Esophagus squamous epithelium (tissue), 4 donors: ENCODE measurements at regions not wholly inside any gene's neighbourhood (a gene's known extent, or its start where the extent isn't known, plus 50 kb on each side); places are given as distances from the start of the nearest gene placed in this dataset.

Experiments used
- POLR2A ChIP-seq, 4 donors: fragments of 450-650 bp; IDR thresholded peaks; one replicate each; pipeline ENCODE4 v1.6.1; 2017; ENCODE audit warnings: antibody characterized with exemption in 4 of 4, mild to moderate bottlenecking in 4 of 4, moderate library complexity in 3 of 4
- TF ChIP-seq, protein P1 (sequence below), 6 experiments: fragments of 450-650 bp in 4 of 6; fragments of 200-600 bp in 2 of 6; sonication (generic) in 2 of 6; IDR thresholded peaks; one replicate each; pipeline ENCODE4 v1.5.1; 2016 to 2019; ENCODE audit warnings: antibody characterized with exemption in 6 of 6, mild to moderate bottlenecking in 4 of 6, moderate library complexity in 4 of 6

DNA sequence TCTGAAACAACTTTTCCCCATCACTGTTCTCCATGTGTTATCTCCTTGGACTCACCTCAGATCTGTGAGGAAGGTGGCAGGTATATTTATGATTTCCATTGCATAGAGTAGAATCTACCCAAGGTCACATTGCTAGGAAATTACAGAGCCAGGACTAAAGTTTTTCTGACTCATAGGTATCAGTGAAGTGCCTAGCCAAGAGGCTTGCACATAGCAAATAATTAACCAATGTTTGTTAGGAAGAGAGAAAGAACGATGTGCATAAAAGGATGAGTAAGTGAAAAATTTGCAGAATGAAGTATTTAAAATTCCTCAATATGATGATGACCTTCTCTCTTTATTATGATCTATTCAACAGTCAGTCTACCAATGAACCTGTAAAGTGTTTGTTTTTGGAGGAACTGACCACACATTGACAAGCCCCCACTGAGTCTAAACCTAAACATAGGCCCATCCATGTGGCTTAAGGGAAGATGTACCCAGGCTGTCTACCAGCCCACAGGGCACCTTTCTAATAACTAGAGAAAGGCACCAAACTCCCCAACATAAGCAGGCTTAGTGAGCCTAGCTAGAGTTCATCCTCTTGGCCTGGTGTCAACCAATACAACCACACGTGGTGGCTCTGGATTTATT, 252.9 kb upstream of the ZMIZ1 start:
- no peak for TF ChIP-seq POLR2A (IDR thresholded peaks at IDR 0.05)
- TF ChIP-seq, protein P1, sequence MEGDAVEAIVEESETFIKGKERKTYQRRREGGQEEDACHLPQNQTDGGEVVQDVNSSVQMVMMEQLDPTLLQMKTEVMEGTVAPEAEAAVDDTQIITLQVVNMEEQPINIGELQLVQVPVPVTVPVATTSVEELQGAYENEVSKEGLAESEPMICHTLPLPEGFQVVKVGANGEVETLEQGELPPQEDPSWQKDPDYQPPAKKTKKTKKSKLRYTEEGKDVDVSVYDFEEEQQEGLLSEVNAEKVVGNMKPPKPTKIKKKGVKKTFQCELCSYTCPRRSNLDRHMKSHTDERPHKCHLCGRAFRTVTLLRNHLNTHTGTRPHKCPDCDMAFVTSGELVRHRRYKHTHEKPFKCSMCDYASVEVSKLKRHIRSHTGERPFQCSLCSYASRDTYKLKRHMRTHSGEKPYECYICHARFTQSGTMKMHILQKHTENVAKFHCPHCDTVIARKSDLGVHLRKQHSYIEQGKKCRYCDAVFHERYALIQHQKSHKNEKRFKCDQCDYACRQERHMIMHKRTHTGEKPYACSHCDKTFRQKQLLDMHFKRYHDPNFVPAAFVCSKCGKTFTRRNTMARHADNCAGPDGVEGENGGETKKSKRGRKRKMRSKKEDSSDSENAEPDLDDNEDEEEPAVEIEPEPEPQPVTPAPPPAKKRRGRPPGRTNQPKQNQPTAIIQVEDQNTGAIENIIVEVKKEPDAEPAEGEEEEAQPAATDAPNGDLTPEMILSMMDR (IDR thresholded peaks at IDR 0.05): no peak
